Mesenchymal stem cell (in vitro differentiated cells and primary cell): ENCODE measurements at regions not wholly inside any gene's neighbourhood (a gene's known extent, or its start where the extent isn't known, plus 50 kb on each side); places are given as distances from the start of the nearest gene placed in this dataset.

ENCODE experiments used
- DNase-seq: peaks from one replicate; pipeline ENCODE4 v3.0.0-alpha.2; 2013
- H2AFZ ChIP-seq: one replicate; pipeline ENCODE4 v1.6.1; 2013; ENCODE audit warnings: low read depth, mild to moderate bottlenecking, control low read depth, inconsistent platforms, low read length, moderate library complexity
- H2AK5ac ChIP-seq: 2 replicates; pipeline ENCODE4 v1.6.1; 2013; ENCODE audit warnings: low read length, moderate library complexity, mild to moderate bottlenecking, inconsistent platforms; ENCODE audit not compliant: severe bottlenecking
- H2BK120ac ChIP-seq: one replicate; pipeline ENCODE4 v1.6.1; 2013; ENCODE audit warnings: low read depth, mild to moderate bottlenecking, inconsistent platforms, low read length, moderate library complexity
- H2BK12ac ChIP-seq, 2 experiments: one replicate each; pipeline ENCODE4 v1.6.1; 2013; ENCODE audit warnings: inconsistent platforms in 2 of 2, low read length in 2 of 2, mild to moderate bottlenecking in 2 of 2, moderate library complexity in 2 of 2, control low read depth in 1 of 2
- H2BK15ac ChIP-seq: one replicate; pipeline ENCODE4 v1.6.1; 2013; ENCODE audit warnings: mild to moderate bottlenecking, low read depth, inconsistent platforms; ENCODE audit not compliant: poor library complexity, severe bottlenecking
- H2BK5ac ChIP-seq: 2 replicates; pipeline ENCODE4 v1.6.1; 2013; ENCODE audit warnings: low read depth, mild to moderate bottlenecking, low read length, control low read depth, inconsistent platforms; ENCODE audit not compliant: poor library complexity, severe bottlenecking
- H3K14ac ChIP-seq, 2 experiments: one replicate each; pipeline ENCODE4 v1.6.1; 2013; ENCODE audit warnings: inconsistent platforms in 2 of 2, low read length in 2 of 2, control low read depth in 1 of 2, mild to moderate bottlenecking in 1 of 2, moderate library complexity in 1 of 2
- H3K18ac ChIP-seq, 2 experiments: one replicate each; pipeline ENCODE4 v1.6.1; 2013; ENCODE audit warnings: inconsistent platforms in 2 of 2, low read length in 2 of 2, control low read depth in 1 of 2, low read depth in 1 of 2, mild to moderate bottlenecking in 1 of 2
- H3K23ac ChIP-seq, 2 experiments: one replicate each; pipeline ENCODE4 v1.6.1; 2013; ENCODE audit warnings: inconsistent platforms in 2 of 2, low read length in 2 of 2, mild to moderate bottlenecking in 2 of 2, moderate library complexity in 2 of 2, control low read depth in 1 of 2
- H3K27ac ChIP-seq: 2 replicates; pipeline ENCODE4 v1.5.1; 2013; ENCODE audit warnings: mild to moderate bottlenecking, moderate library complexity, low read length, control low read depth, inconsistent platforms; ENCODE audit not compliant: poor library complexity, severe bottlenecking
- H3K27me3 ChIP-seq, 2 experiments: 2 replicates each; pipeline versions ENCODE4 v1.6.1 to v1.7.0; 2013; ENCODE audit warnings: low read length in 2 of 2, mild to moderate bottlenecking in 2 of 2, moderate library complexity in 2 of 2, control low read depth in 1 of 2, inconsistent platforms in 1 of 2; ENCODE audit not compliant: control insufficient read depth in 1 of 2, insufficient read depth in 1 of 2
- H3K36me3 ChIP-seq, 2 experiments: 2 replicates each; pipeline versions ENCODE4 v1.6.1 to v1.7.0; 2013; ENCODE audit warnings: low read length in 2 of 2, control low read depth in 1 of 2, inconsistent platforms in 1 of 2, low read depth in 1 of 2, mild to moderate bottlenecking in 1 of 2; ENCODE audit not compliant: insufficient read depth in 2 of 2, control insufficient read depth in 1 of 2
- H3K4ac ChIP-seq, 2 experiments: one replicate each; pipeline ENCODE4 v1.6.1; 2013; ENCODE audit warnings: inconsistent platforms in 2 of 2, low read length in 2 of 2, mild to moderate bottlenecking in 2 of 2, moderate library complexity in 2 of 2, control low read depth in 1 of 2, low read depth in 1 of 2
- H3K4me1 ChIP-seq: 2 replicates; pipeline ENCODE4 v1.6.1; 2013; ENCODE audit warnings: low read depth, low read length, control low read depth; ENCODE audit not compliant: control insufficient read depth, insufficient read depth
- H3K4me2 ChIP-seq: 2 replicates; pipeline ENCODE4 v1.6.1; 2013; ENCODE audit warnings: low read length, mild to moderate bottlenecking, inconsistent platforms; ENCODE audit not compliant: poor library complexity, severe bottlenecking
- H3K4me3 ChIP-seq, 2 experiments: 2 replicates each; pipeline versions ENCODE4 v1.5.1 to v1.7.0; 2013; ENCODE audit warnings: low read length in 2 of 2, mild to moderate bottlenecking in 2 of 2, control low read depth in 1 of 2, low read depth in 1 of 2; ENCODE audit not compliant: insufficient read depth in 1 of 2
- H3K79me1 ChIP-seq: replicated peaks from 2 replicates; pipeline ENCODE4 v1.6.1; 2013; ENCODE audit warnings: mild to moderate bottlenecking, control low read depth, low read length, inconsistent platforms; ENCODE audit not compliant: poor library complexity, severe bottlenecking
- H3K9ac ChIP-seq: 2 replicates; pipeline ENCODE4 v1.7.0; 2013; ENCODE audit warnings: mild to moderate bottlenecking, low read length, moderate library complexity
- H3K9me3 ChIP-seq: 2 replicates; pipeline ENCODE4 v1.7.0; 2013; ENCODE audit warnings: mild to moderate bottlenecking, low read length; ENCODE audit not compliant: control insufficient read depth
- H4K8ac ChIP-seq: one replicate; pipeline ENCODE4 v1.6.1; 2013; ENCODE audit warnings: inconsistent platforms, mild to moderate bottlenecking, low read length, moderate library complexity
- H4K91ac ChIP-seq: one replicate; pipeline ENCODE4 v1.6.1; 2013; ENCODE audit warnings: mild to moderate bottlenecking, low read length, inconsistent platforms
- WGBS: methylation state at CpG from one replicate; pipeline ENCODE4 v1.1.7; 2013; ENCODE audit warnings: mixed read lengths; 5-methylcytosine and 5-hydroxymethylcytosine counted together

DNA sequence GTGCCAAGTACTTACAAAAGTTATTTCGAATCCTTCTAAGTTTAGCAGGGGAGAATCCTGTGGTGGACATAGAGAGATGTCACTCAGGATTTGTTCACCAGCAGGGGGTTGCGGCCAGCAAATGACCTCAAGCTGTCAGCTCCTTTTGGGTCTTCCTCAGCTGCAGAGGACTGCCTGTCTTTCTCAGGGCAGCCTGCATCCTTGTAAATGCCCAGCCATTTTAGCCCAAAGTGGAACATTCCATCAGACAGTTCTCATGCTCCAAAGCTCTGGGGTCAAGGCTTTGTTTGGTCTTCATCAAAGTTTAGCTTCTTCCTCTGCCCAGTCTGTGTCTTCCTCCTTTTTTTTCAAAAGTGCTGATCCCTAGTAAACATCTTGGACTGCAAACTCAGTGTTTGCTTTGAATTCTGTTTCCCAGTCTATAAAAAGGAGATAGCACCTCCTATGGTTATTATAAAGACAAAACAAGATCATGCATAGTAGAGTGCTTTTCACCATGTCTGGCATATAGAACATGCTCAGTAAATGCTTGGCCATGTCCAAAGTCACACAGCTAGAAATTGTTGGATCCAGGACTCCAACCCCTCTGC lies 156.4 kb upstream of the GATB start:
- Histone ChIP-seq H3K4ac (no peak overlapping the region), H2BK5ac (no peak overlapping the region), H3K4me3 (no peak overlapping the region), H3K4me1 (no peaks in the 10 kb centered on the region), H3K9ac (no peak overlapping the region), H3K14ac (no peak overlapping the region), H3K79me1 (no peaks in the 10 kb centered on the region), H3K23ac (no peak overlapping the region), H3K4me2 (no peak overlapping the region), H2BK12ac (no peak overlapping the region), H2AFZ (no peak overlapping the region), H3K9me3 (no peaks in the 10 kb centered on the region), H2BK120ac (no peak overlapping the region), H3K36me3 (no peaks in the 10 kb centered on the region), H3K27me3 (no peaks in the 10 kb centered on the region), H3K18ac (no peak overlapping the region), H2AK5ac (no peak overlapping the region), H2BK15ac (no peak overlapping the region), H4K8ac (no peak overlapping the region), H4K91ac (no peak overlapping the region), H3K27ac (no peak overlapping the region)
- DNase-seq = peak; percentile 73
- 80% methylated on average over 2 of the region's 2 CpGs for WGBS

DNA sequence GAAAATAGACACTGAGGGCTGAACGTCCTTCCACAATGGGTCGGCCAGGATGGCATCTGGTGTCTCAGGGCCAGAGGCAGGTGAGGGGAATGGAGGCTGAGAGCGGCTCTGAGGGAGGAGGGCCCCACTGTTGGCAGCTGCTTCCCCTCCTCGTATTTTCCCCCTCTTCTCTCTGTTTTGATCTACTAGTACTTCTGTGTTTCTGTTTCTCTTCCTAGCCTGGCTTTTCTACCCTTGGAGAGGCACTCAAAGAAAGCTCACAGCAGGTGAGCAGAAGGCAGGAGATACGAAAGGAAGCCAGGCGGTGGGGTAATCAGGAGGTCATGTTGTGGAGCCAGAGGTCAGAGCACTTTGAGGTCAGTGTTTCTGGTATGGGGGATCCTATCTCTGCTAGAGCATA lies 151.8 kb upstream of the GATB start:
- H3K4me1 ChIP-seq = no peaks in the 10 kb centered on the region
- no peak overlapping the region for H2AK5ac ChIP-seq
- no peak overlapping the region for H3K4me3 ChIP-seq
- no peak overlapping the region for H2BK12ac ChIP-seq
- H3K4ac ChIP-seq = no peak overlapping the region
- H3K27ac ChIP-seq = no peak overlapping the region
- H3K4me2 ChIP-seq = no peak overlapping the region
- H4K8ac ChIP-seq = no peak overlapping the region
- H3K9ac ChIP-seq = no peak overlapping the region
- no peak overlapping the region for H3K18ac ChIP-seq
- H3K14ac ChIP-seq = no peak overlapping the region
- no peak overlapping the region for H2BK120ac ChIP-seq
- H3K27me3 ChIP-seq = peaks cover 0 to 10% of the 10 kb centered on the region in 2 experiments
- H2AFZ ChIP-seq = no peak overlapping the region
- H3K79me1 ChIP-seq = no peaks in the 10 kb centered on the region
- no peak overlapping the region for H2BK5ac ChIP-seq
- WGBS = 52% methylated on average over 6 of the region's 6 CpGs
- no peak for DNase-seq
- H4K91ac ChIP-seq = no peak overlapping the region
- no peak overlapping the region for H3K23ac ChIP-seq
- H3K36me3 ChIP-seq = no peaks in the 10 kb centered on the region
- no peaks in the 10 kb centered on the region for H3K9me3 ChIP-seq
- no peak overlapping the region for H2BK15ac ChIP-seq

DNA sequence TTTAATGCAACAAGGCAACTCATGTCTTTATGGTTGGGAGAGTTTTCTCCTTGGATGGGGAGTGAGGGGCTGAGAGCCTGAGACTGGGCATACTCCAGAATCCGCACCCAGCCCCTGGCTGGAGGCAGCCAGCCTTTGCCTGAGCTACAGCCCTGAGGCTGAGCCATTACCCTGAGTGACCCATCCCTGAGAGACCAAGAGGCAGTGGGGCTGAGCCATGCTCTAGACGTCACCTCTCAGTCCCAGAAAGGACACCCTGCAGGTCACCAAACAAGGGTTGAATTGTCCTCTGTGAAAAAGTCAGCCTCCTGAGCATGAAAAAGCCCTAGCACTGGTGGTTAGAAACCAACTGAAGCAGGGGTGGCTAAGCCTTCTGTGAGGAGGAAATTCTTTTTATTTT lies 151.2 kb upstream of the GATB start:
- no peak overlapping the region for H2BK120ac ChIP-seq

DNA sequence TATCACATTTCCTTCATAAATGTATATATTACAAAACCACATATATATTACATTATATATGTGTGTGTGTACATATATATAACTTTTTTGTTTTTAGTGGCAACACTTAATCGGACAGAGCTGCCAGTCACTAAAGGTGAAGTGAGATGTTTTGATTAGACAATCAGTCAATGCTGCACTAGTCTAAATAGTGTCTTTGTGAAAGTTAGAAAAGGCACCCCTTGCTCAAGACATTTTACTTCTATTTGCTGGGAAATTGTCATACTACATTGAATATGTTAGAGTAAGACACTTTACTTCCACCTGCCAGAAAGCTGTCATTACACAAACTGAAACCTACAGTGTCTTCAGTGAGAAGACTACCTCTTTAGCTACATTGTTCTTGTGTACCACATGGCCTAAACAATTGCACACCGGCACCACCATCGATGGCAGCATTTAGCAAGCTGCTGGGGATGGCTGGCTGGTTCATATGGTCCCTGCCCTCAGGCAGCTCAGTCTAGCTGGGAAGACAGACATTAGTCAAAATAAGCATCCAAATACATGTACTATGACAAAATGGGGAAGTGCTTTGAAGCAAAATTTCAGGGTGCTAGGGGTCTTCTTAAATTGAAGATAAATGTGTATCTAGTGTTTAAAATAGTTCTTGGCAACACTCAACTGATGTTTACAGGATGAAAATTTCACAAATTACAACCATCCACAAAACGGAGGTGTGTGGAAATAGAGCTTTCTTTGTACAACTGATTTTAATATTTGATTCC lies 148.1 kb upstream of the GATB start:
- no peak for DNase-seq
- Histone ChIP-seq H4K91ac (no peak overlapping the region), H2AK5ac (no peak overlapping the region), H3K23ac (no peak overlapping the region), H3K4ac (no peak overlapping the region), H3K4me1 (no peaks in the 10 kb centered on the region), H2BK5ac (no peak overlapping the region), H3K4me2 (no peak overlapping the region), H3K9me3 (peaks cover 3% of the 10 kb centered on the region), H3K4me3 (no peak overlapping the region), H3K9ac (no peak overlapping the region), H2BK15ac (no peak overlapping the region), H3K79me1 (no peaks in the 10 kb centered on the region), H2BK120ac (no peak overlapping the region), H3K27ac (no peak overlapping the region), H3K36me3 (no peaks in the 10 kb centered on the region), H2BK12ac (no peak overlapping the region), H3K27me3 (peaks cover 4 to 10% of the 10 kb centered on the region in 2 experiments), H3K18ac (no peak overlapping the region), H2AFZ (no peak overlapping the region), H3K14ac (no peak overlapping the region), H4K8ac (no peak overlapping the region)
- WGBS = 97% methylated on average over 3 of the region's 4 CpGs

More for the DNA sequence above, 151.2 kb upstream of the GATB start:
- H3K36me3 ChIP-seq = no peaks in the 10 kb centered on the region
- H3K27me3 ChIP-seq = peaks cover 0 to 10% of the 10 kb centered on the region in 2 experiments
- no peak overlapping the region for H4K8ac ChIP-seq
- H3K4ac ChIP-seq = no peak overlapping the region
- no peak overlapping the region for H3K4me2 ChIP-seq
- H3K27ac ChIP-seq = no peak overlapping the region
- no peak overlapping the region for H4K91ac ChIP-seq
- H3K79me1 ChIP-seq = no peaks in the 10 kb centered on the region
- H2BK12ac ChIP-seq = no peak overlapping the region
- no peak overlapping the region for H3K4me3 ChIP-seq
- H3K14ac ChIP-seq = no peak overlapping the region
- no peak overlapping the region for H2BK15ac ChIP-seq
- no peaks in the 10 kb centered on the region for H3K4me1 ChIP-seq
- no peak for DNase-seq
- H3K18ac ChIP-seq = no peak overlapping the region
- no peak overlapping the region for H3K9ac ChIP-seq
- no peak overlapping the region for H2AFZ ChIP-seq
- H3K9me3 ChIP-seq = no peaks in the 10 kb centered on the region
- H2AK5ac ChIP-seq = no peak overlapping the region
- 71% methylated on average over 2 of the region's 2 CpGs for WGBS
- H3K23ac ChIP-seq = no peak overlapping the region
- no peak overlapping the region for H2BK5ac ChIP-seq
